Activated CD4-positive, alpha-beta T cell treated with anti-CD3 and anti-CD28 coated beads for 24 hours (primary cell): ENCODE measurements at regions not wholly inside any gene's neighbourhood (a gene's known extent, or its start where the extent isn't known, plus 50 kb on each side); places are given as distances from the start of the nearest gene placed in this dataset.
"Not testable (repeated sequence)": the region's sequence is repeated elsewhere in the genome, so short reads cannot be mapped to it uniquely, and the experiment has no call there.

Source experiments
- DNase-seq, 2 donors: peaks; one replicate each; pipeline ENCODE4 v3.0.0-alpha.2; 2020; ENCODE audit warnings: low read depth in 2 of 2

DNA sequence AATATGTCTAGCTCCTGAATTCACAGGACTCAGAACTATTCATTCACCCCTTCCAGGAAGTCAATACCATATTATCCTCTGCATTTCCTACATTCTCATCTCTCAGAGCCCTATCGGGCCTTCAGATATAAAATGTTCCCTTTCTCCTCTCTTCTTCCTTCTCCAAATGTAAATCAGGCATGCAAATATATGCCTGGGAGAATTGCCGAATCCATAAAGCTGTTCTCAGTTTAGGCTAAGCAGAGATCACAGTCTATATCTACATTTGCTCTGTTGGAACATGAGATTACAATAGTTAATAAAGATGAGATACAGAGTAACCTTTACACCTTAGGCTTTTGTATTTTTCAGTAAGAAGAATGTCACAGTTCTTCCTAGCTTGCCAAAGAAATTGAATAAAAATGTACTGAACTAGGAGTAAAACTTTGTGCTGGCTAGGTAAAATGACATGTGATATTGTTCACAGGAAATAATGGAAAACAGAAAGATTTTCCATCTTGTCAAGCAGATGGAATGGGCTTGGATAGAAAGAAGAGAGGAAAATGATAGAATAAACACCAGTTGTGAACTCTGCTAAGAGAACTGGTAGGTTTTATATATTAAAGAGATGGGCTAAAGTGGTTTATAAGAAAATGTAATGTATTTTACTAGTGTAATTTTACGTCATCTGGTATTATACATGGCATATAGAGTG, 161.5 kb downstream of the NRIP1 start:
- no peak for DNase-seq

- DNase-seq: no peak
These were observed 163.3 kb downstream of the NRIP1 start for GRCh38 chr21:14901482-14901958.

DNA sequence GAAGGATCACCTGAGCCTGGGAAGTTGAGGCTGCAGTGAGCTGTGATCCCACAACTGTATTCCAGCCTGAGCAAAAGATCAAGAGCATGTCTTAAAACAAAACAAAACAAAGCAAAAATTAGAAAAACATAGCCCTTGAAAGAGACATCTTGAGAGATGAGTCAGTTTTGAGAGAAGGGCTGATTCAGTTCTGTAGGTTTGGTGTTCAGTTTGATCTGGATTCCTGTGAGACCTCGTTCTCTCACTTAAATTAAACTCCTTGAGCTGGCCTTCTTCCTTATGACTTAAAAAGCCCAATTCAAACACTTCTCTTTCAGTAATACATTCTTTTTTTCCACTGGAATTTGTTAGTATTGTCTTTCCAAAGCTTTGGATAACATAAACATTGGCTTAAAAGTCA, 164.2 kb downstream of the NRIP1 start:
- no peak for DNase-seq

DNA sequence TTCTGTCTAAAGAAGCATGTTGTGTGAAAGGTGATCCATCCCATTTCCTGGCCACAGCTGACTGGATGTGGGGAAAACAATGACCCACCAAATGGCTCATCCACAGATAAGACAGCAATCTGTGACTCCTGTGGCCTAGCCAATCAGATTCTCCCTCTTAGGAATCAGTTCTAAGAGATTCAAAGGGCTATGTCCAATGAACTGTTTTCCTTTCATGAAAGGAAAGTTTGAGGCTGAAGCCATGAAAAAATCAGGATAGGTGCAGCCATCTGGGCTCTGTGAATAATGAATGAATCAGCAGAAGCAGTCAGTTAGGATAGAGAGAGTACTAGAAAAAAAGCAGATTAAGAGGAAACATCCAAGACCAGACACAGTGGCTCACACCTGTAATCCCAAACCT, 164.7 kb downstream of the NRIP1 start:
- no peak for DNase-seq

DNA sequence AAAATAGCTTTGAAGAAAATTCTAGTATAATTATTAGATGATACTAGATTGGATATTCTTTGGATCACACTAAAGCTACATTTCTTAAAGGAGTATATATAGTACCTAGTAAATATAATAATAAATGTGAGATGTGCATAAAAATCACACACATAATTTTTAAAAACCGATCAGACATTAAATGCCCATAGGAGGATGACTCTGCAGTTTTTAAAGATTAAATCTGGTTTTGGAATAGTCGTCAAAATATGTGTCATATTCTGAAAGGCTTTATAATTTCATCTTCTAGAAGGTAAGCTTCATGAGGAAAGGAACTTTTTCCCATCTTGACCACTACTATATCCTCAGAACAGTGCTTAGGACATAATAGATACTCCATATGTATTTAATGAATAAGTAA, 169.0 kb downstream of the NRIP1 start:
- DNase-seq: no peak

- no peak for DNase-seq
These were observed 174.7 kb downstream of the NRIP1 start for GRCh38 chr21:14890141-14890540.

- no peak for DNase-seq
These were observed 175.6 kb downstream of the NRIP1 start for GRCh38 chr21:14889080-14889810.

- no peak for DNase-seq
These were observed 176.6 kb downstream of the NRIP1 start for GRCh38 chr21:14888202-14888601.

DNA sequence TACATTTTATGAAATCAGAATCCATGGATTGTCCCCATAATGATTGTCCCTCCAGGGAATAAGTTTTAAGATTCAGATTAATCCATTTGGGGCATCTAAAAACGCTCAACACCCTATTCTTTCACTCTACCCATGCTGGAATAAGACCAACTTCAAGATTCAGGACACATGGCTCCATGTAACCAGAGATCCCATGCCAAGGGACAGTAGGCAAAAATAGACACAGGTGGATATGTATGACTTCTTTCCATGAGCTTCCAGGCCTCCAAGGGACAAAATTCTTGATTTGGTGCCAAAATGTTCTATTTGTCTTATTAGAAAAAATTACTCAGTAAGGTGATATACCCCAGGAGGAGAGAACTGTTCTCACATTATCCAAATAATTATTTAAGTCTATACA, 178.8 kb downstream of the NRIP1 start:
- DNase-seq: no peak

GRCh38 chr21:14883351-14883750, 181.4 kb downstream of the NRIP1 start:
- no peak for DNase-seq

GRCh38 chr21:14882545-14882944, 182.3 kb downstream of the NRIP1 start:
- not testable (repeated sequence) for DNase-seq

DNA sequence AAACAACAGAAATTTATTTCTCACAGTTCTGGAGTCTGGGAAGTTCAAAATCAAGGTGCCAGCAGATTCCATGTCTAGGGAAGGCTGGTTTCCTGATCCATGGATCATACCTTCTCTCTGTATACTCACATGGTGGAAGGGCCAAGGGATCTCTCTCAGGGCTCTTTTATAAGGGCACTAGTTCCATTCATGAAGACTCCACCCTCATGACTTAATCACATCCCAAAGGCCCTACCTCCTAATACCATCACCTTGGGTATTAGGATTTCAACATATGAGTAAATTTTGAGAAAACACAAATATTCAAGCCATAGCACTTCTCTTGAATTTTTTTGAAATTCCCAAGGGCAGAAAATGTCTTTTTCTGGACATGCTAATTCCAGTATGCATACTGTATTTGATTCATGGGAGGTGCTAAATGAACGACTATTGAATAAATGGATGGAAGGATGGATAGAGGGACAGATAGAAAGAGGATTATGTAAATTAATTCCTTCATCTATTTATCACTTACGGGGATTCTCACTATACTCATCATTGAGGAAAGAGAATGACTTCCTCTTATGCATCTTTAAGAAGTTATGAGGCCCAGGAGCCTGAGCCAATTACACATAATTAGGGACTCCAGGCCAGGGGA, 182.8 kb downstream of the NRIP1 start:
- no peak for DNase-seq

- DNase-seq: no peak
These were observed 183.9 kb downstream of the NRIP1 start for GRCh38 chr21:14880922-14881321.

DNA sequence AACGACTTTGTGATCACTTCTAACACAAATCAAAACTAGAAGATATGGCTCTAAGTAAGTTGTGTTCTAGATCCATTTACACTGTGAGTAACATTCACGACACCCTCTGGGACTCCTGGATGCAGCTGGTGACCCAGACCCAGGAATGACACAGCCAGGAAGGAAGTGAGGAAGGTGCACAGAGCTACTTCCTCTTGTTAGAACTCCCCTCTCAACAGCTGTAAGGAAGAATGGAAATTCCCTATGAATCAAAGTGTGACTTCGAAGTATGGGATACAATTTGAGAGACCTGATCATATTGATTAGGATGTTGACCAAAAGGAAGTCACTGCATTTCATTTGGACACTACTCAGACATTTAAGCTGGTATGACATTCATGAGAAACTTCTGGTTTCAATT, 185.3 kb downstream of the NRIP1 start:
- no peak for DNase-seq

DNA sequence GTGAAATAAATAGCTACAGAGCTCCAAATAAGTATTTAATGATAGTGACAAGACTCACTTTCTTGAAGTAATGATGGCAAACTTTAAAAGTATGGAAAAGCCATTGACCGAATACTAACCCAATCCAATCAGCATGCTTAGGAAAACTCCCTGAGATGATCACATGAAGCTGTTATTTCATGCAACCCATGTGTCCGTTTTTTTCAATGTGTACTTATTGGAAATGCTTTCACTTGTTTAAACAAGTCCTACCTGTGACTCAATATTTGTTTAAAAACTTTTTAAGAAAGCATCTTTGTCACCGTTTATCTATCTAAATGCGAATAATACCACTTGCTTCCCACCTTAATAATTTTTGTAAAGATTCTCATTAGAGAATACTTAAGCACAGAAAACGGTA, 185.8 kb downstream of the NRIP1 start:
- DNase-seq: no peak

DNA sequence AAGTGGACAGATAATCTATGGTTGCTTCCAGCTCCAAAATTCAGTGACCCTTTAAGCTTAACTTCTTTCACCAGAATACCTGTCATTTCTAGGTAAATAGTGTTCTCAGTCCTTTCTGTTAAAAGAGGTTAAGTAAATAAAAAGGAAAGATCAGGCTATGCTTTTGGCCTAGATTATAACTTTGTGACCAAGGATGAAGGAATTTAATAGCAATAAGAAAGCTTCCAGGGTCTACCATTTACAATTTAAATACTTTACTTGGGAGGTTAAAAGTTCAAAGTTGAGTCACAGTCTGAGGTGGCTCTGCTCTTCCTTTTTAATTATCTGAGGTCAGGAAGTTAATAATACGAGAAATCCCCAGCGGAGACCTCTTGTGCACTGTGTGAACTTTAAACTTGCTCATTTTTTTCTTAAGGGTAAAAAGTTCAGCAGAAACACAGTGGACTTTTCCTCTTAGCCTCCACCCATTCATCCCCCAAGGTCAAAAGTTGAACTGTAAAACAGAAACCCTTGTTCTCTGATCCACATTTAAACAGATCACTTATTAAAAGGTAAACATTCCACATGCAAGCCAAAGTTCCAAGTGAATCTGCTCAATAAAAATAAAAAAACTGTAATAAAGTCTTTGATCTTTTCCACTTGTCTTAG, 187.1 kb downstream of the NRIP1 start:
- DNase-seq: no peak

DNA sequence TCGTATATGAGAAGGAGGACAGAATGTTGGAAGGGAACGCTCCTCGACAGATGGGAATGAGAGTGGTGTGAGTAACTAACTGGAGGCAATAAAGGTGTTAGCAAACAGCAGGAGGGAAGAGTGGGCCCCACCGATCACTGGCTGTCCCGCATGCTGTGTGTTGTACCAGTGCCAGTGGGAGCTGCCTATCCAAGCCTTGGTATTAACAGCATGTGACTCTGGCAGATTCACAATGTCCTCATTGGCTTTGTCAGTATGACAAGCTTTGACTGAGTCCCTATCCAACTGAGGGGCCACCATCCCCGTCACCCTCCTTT, 188.3 kb downstream of the NRIP1 start:
- no peak for DNase-seq

DNA sequence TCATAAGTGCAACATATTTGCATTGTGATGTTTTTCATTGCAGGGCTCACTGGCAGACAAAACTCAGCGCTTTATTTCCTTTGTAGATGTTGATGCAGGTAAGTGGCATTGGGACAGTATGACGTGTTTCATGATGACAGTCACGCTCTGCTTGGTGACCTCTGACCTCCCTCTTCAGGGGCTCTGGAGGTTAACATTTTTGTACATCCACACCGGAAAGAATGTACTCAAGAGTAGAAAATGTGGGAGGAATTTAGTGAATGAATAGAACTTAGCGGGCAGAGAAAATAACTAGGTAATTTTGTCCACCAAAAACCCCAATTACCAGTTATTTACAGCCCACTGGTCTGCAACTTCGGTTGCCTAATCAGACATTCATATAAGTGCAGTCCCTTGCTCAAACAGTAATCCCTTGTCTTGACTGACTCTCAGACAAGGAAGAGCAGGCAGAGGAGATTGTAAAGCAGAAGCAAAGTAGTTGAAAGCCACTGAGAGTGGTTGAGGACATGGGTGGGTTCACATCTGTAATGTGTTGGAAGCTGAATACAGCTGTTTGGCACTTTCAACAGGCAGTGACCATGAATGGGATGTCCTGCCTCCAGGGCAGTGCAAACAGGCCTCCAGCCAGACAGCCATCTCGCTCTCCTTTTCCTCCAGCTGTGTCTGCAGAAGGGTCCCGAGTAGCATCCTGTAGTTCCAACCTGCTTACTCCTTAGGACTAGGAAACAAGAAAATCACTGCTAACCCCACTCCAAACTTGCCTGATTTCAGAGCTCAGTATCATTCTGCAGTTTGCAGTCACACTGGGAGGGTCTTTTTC, 188.9 kb downstream of the NRIP1 start:
- no peak for DNase-seq

- no peak for DNase-seq
These were observed 189.6 kb downstream of the NRIP1 start for GRCh38 chr21:14875186-14875585.

GRCh38 chr21:14874379-14874778, 190.4 kb downstream of the NRIP1 start:
- no peak for DNase-seq

DNA sequence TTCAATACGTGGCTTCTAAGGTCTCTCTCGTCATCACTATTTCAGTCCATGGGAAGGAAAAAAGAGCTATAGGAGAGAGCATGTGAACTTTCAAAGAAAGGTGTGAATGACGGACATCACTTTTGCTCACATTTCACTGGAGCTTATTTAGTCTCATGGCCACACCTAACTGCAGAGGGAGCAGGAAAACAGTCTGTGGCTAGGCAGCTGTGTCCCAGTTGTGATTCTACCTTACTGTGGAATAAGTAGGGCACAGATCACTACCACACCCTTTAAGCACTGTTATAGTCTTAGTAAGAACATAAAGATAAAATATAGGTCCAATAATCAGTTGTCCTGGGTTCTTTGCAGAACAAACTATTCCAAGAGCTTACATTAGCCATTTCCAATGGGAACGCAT, 192.9 kb downstream of the NRIP1 start:
- no peak for DNase-seq

GRCh38 chr21:14870853-14871149, 194.0 kb downstream of the NRIP1 start:
- no peak for DNase-seq
